ENCODE measurements at regions not wholly inside any gene's neighbourhood (a gene's known extent, or its start where the extent isn't known, plus 50 kb on each side); places are given as distances from the start of the nearest gene placed in this dataset.

DNA sequence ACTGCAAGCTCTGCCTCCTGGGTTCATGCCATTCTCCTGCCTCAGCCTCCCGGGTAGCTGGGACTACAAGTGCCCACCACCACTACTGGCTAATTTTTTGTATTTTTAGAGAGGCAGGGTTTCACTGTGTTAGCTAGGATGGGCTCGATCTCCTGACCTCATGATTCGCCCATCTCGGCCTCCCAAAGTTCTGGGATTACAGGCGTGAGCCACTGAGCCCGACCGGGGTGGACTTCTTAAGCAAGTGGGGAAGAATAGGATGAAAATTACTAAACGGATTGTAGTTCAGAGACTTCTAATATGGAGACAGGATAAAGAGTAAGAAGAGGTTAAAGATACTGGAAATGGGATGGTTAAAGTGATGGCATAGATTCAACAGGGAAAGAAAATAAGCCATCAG, 132.3 kb upstream of the IRX2 start:
- Histone ChIP-seq H3K4me1 (replicated peaks) (no peaks in the 10 kb centered on the region), H3K36me3 (no peaks in the 10 kb centered on the region), H3K27me3 (replicated peaks; ENCODE audit: insufficient read depth) (no peaks in the 10 kb centered on the region), H3K4me3 (no peak overlapping the region), H3K27ac (no peak overlapping the region), H3K9me3 (no peaks in the 10 kb centered on the region)
- TF ChIP-seq POLR2AphosphoS5 (IDR thresholded peaks at IDR 0.05): no peak
- TF ChIP-seq, protein P1, sequence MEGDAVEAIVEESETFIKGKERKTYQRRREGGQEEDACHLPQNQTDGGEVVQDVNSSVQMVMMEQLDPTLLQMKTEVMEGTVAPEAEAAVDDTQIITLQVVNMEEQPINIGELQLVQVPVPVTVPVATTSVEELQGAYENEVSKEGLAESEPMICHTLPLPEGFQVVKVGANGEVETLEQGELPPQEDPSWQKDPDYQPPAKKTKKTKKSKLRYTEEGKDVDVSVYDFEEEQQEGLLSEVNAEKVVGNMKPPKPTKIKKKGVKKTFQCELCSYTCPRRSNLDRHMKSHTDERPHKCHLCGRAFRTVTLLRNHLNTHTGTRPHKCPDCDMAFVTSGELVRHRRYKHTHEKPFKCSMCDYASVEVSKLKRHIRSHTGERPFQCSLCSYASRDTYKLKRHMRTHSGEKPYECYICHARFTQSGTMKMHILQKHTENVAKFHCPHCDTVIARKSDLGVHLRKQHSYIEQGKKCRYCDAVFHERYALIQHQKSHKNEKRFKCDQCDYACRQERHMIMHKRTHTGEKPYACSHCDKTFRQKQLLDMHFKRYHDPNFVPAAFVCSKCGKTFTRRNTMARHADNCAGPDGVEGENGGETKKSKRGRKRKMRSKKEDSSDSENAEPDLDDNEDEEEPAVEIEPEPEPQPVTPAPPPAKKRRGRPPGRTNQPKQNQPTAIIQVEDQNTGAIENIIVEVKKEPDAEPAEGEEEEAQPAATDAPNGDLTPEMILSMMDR (IDR thresholded peaks at IDR 0.05): no peak
- TF ChIP-seq POLR2A (IDR thresholded peaks at IDR 0.05): no peak
- intact Hi-C loops (cut with DNase I): no loop called here
- 98% methylated on average over 8 of the region's 8 CpGs for WGBS
- DNase-seq (ENCODE audit: low spot score): no peak

DNA sequence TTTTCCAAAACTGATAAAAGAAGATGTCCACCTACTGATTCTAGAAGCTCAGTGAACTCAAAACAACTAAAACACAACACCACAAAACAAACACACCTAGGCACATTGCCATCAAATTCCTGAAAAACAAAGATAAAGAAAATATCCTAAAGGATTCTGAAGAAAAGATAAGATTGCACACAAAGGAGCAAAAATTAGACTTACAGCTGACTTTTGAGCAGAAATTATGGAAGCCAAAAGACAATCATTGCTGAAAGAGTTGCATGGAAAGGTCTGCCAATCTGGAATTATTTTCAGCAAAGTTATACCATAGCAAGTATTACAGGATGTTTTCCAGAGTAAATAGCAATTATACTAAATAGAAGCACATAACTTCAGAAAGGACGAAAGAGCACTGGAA, 128.2 kb upstream of the IRX2 start:
- Histone ChIP-seq H3K4me1 (replicated peaks) (no peaks in the 10 kb centered on the region), H3K27ac (no peak overlapping the region), H3K4me3 (no peak overlapping the region), H3K9me3 (no peaks in the 10 kb centered on the region), H3K27me3 (replicated peaks; ENCODE audit: insufficient read depth) (no peaks in the 10 kb centered on the region), H3K36me3 (no peaks in the 10 kb centered on the region)
- no peak for TF ChIP-seq POLR2A (IDR thresholded peaks at IDR 0.05)
- TF ChIP-seq, protein P1 (IDR thresholded peaks at IDR 0.05): no peak
- no peak for TF ChIP-seq POLR2AphosphoS5 (IDR thresholded peaks at IDR 0.05)
- intact Hi-C loops (cut with DNase I): no loop called here
- WGBS: 79% methylated on average over 1 of the region's 1 CpG
- DNase-seq (ENCODE audit: low spot score): no peak

DNA sequence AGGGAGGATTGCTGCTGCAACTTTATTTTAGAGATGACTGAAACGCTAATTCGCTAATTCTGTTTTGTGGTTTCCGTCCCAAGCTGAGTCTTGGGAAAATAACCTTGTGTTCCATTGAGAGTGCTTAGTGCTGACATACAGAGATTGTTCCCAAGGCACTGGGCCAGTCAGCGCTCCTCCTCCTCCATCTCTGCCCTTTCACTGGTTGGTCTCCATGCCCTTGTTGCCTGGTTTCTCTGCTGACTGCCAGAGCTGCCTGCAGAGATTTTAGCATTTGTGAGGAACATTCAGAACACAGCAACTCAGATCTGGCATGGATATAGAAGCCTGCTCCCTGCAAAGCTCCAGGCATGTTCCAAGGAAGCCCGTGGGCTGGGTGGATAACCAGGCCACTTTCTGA, 126.0 kb upstream of the IRX2 start:
- Histone ChIP-seq H3K9me3 (no peaks in the 10 kb centered on the region), H3K4me3 (no peak overlapping the region), H3K27me3 (replicated peaks; ENCODE audit: insufficient read depth) (no peaks in the 10 kb centered on the region), H3K27ac (no peak overlapping the region), H3K36me3 (no peaks in the 10 kb centered on the region), H3K4me1 (replicated peaks) (no peaks in the 10 kb centered on the region)
- WGBS: 83% methylated on average over 5 of the region's 5 CpGs
- DNase-seq (ENCODE audit: low spot score): no peak
- TF ChIP-seq POLR2A (IDR thresholded peaks at IDR 0.05) (no peak), POLR2AphosphoS5 (IDR thresholded peaks at IDR 0.05) (no peak)
- TF ChIP-seq, protein P1 (IDR thresholded peaks at IDR 0.05): no peak
- intact Hi-C loops (cut with DNase I): no loop called here

DNA sequence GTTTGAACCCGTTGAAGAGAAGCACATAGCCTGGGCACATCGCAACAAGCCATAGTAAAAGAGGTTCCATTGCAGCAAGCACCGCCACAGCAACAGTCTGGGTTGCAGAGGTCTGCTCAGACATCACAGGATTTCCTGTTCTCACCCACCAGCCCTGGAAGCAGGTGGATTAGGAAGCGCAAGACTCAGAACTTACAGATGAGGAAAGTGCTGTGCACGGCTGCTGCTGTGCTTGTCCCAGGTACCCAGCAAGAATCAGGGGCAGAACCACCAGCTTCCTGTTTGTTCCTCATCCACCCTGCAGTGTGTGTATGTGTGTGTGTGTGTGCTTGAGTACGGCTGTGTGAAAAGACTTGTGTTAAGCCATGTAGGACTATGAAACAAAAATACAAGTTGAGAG, 124.7 kb upstream of the IRX2 start:
- intact Hi-C loops (cut with DNase I): no loop called here
- 90% methylated on average over 6 of the region's 6 CpGs for WGBS
- DNase-seq (ENCODE audit: low spot score): no peak
- H3K4me3 ChIP-seq: no peak overlapping the region
- H3K27ac ChIP-seq: no peak overlapping the region
- H3K36me3 ChIP-seq: no peaks in the 10 kb centered on the region
- no peak for TF ChIP-seq POLR2A (IDR thresholded peaks at IDR 0.05)
- no peak for TF ChIP-seq POLR2AphosphoS5 (IDR thresholded peaks at IDR 0.05)
- TF ChIP-seq, protein P1 (IDR thresholded peaks at IDR 0.05): no peak
- no peaks in the 10 kb centered on the region for H3K9me3 ChIP-seq
- no peaks in the 10 kb centered on the region for H3K27me3 ChIP-seq (replicated peaks; ENCODE audit: insufficient read depth)
- no peaks in the 10 kb centered on the region for H3K4me1 ChIP-seq (replicated peaks)

DNA sequence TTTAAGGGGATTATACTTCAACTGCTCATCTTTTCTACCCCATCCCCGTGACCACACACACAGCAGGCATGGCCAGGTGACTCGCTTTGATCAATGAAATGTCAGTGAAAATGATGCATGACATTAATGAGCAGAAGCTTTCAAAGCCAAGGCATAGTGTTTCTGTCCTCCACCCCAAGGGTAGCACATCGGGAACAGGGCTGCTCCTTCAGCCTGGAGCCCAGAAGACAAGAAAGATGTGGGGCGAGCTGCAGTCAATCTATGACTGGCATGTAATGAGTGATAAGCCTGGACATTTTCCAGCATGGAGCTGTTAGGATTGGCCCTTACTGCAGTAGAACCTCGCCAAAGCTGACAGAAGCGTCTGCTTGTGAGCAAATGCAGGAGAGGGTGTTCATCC, 122.6 kb upstream of the IRX2 start:
- Histone ChIP-seq H3K27me3 (replicated peaks; ENCODE audit: insufficient read depth) (no peaks in the 10 kb centered on the region), H3K9me3 (no peaks in the 10 kb centered on the region), H3K27ac (no peak overlapping the region), H3K4me3 (no peak overlapping the region), H3K4me1 (replicated peaks) (no peaks in the 10 kb centered on the region), H3K36me3 (no peaks in the 10 kb centered on the region)
- intact Hi-C loops (cut with DNase I): no loop called here
- 67% methylated on average over 6 of the region's 6 CpGs for WGBS
- TF ChIP-seq POLR2A (IDR thresholded peaks at IDR 0.05): no peak
- no peak for TF ChIP-seq POLR2AphosphoS5 (IDR thresholded peaks at IDR 0.05)
- TF ChIP-seq, protein P1 (IDR thresholded peaks at IDR 0.05): no peak
- DNase-seq (ENCODE audit: low spot score): no peak
